ENCODE measurements at regions not wholly inside any gene's neighbourhood (a gene's known extent, or its start where the extent isn't known, plus 50 kb on each side); places are given as distances from the start of the nearest gene placed in this dataset.

DNA sequence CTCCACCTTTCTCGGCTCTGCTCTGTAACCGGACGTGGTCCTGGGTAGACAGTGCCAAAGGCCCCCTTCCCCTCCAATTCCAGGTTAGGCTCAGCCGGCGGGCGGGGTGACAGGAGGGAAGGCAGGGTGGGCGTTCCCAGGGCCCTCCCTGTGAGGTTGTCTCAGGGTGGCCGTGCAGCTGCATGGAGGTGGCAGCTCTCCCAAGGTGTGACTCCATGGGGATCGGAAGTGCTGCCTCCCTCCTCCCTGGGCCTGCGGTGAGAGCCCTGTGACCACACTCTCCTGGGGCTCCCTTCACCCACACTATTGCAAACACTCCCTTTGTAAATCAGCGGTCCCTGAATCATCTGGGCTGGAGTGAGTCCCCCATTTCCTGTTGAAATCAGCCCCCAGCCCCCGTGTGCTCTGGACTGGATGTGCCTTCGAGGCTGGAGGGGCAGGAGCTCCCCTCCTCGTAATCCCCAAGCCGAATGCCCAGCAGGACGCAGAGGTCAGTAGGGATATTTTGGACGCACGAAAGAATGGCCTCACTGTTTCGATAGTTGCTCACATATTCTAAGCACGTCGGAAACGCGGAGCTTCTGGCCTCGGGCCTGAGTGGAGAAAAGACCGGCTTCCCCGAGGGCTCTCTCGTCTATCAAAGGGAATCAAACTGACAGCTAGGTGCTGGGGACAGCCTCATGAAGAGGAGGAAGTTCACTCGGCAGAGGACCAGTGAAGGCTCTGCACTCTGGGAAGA lies 107.6 kb upstream of the COL5A1 start:
- TF ChIP-seq, protein P1, sequence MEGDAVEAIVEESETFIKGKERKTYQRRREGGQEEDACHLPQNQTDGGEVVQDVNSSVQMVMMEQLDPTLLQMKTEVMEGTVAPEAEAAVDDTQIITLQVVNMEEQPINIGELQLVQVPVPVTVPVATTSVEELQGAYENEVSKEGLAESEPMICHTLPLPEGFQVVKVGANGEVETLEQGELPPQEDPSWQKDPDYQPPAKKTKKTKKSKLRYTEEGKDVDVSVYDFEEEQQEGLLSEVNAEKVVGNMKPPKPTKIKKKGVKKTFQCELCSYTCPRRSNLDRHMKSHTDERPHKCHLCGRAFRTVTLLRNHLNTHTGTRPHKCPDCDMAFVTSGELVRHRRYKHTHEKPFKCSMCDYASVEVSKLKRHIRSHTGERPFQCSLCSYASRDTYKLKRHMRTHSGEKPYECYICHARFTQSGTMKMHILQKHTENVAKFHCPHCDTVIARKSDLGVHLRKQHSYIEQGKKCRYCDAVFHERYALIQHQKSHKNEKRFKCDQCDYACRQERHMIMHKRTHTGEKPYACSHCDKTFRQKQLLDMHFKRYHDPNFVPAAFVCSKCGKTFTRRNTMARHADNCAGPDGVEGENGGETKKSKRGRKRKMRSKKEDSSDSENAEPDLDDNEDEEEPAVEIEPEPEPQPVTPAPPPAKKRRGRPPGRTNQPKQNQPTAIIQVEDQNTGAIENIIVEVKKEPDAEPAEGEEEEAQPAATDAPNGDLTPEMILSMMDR (IDR thresholded peaks at IDR 0.05; ENCODE audit: unreplicated experiment): no peak
- Mint-ChIP-seq H3K27me3 (ENCODE audit: low read depth) (no peaks in the 10 kb centered on the region), H3K27ac (no peak overlapping the region), H3K4me1 (peaks cover 13% of the 10 kb centered on the region), H3K4me3 (no peak overlapping the region), H3K9me3 (peaks cover 30% of the 10 kb centered on the region), H3K36me3 (peaks cover 5% of the 10 kb centered on the region)
- DNase-seq (ENCODE audit: low spot score in 2 of 2, unreplicated experiment in 2 of 2): no peak

DNA sequence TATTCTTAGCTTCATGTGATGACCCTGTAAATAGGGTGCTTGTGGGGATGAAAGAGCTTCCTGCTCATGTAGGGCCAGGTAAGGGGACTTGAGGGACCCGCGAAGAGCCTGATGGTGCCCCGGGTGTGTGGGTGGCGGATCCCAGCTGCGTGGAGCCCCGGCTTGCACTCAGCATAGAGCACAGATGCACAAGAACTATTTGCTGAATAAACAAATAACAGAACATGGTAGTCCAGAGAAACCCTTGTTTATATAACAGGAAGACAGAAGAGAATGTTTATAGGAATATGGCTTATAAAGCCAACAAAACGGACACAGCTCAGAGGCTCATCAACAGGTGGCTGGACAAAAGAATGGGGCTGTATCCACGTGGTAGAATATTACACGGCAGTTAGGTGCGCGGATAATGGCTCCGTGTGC lies 106.9 kb upstream of the COL5A1 start:
- Mint-ChIP-seq H3K9me3 (peaks cover 23% of the 10 kb centered on the region), H3K36me3 (peaks cover 5% of the 10 kb centered on the region), H3K27ac (no peak overlapping the region), H3K27me3 (ENCODE audit: low read depth) (no peaks in the 10 kb centered on the region), H3K4me1 (peaks cover 15% of the 10 kb centered on the region), H3K4me3 (no peak overlapping the region)
- TF ChIP-seq, protein P1 (IDR thresholded peaks at IDR 0.05; ENCODE audit: unreplicated experiment): no peak
- no peak for DNase-seq (ENCODE audit: low spot score in 2 of 2, unreplicated experiment in 2 of 2)

DNA sequence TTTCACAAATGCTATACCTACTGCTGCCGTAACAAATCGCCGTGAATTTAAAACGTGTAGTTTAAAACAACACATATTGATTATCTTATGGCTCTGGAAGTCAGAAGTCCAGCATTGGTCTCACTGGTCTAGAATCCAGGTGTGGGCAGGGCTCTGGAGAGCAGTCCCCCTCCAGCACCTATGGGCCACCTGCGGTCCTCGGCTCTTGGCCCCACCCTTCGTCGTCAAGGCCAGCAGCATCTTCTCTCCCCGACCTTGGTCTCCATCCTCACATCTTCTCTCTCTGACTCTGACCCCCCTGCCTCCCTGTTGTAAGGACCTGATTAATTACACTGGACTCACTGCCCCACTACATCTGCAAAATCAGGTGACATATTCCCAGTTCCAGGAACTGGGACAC lies 106.4 kb upstream of the COL5A1 start:
- H3K27me3 Mint-ChIP-seq (ENCODE audit: low read depth): no peaks in the 10 kb centered on the region
- H3K36me3 Mint-ChIP-seq: peaks cover 3% of the 10 kb centered on the region
- H3K9me3 Mint-ChIP-seq: peaks cover 18% of the 10 kb centered on the region
- no peak overlapping the region for H3K4me3 Mint-ChIP-seq
- DNase-seq (ENCODE audit: low spot score in 2 of 2, unreplicated experiment in 2 of 2): no peak
- peaks cover 15% of the 10 kb centered on the region for H3K4me1 Mint-ChIP-seq
- H3K27ac Mint-ChIP-seq: no peak overlapping the region
- TF ChIP-seq, protein P1 (IDR thresholded peaks at IDR 0.05; ENCODE audit: unreplicated experiment): no peak

DNA sequence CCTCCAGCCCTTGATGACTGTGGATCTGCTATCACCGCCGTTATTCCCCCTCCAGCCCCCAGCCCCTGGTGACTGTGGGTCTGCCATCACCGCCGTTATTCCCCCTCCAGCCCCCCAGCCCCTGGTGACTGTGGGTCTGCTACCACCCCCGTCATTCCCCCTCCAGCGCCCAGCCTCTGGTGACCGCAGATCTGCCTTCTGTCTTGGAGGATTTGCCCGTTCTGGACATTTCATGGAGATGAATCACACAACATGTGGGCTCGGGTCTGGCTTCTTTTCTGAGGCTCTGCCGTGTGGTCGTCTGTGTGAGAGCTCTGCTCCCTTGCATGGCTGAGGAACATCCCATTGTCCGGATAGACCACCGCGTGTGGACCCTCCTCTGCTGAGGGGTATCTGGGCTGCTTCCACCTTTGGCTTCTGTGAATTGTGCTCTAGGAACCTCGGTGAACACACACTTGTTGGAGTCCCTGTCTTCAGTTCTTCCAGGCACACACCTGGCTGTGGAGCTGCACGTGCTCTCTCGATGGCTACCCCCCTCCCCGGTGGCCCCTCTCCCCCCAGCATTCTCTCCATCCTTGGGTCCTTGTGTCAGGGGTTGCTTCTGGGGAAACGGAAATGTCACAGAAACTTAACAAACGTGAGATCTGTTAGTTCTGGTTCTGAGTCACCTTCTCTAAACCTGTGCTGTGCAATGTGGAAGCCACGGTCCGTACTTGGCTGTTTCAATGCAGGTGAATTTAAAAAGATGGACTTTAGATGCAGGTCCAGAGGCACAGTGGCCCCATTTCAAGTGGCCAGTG lies 105.3 kb upstream of the COL5A1 start:
- TF ChIP-seq, protein P1 (IDR thresholded peaks at IDR 0.05; ENCODE audit: unreplicated experiment): no peak
- H3K9me3 Mint-ChIP-seq: peaks cover 7% of the 10 kb centered on the region
- H3K36me3 Mint-ChIP-seq: no peaks in the 10 kb centered on the region
- DNase-seq (ENCODE audit: low spot score in 2 of 2, unreplicated experiment in 2 of 2): no peak
- peaks cover 15% of the 10 kb centered on the region for H3K4me1 Mint-ChIP-seq
- H3K4me3 Mint-ChIP-seq: no peak overlapping the region
- no peaks in the 10 kb centered on the region for H3K27me3 Mint-ChIP-seq (ENCODE audit: low read depth)
- H3K27ac Mint-ChIP-seq: no peak overlapping the region

DNA sequence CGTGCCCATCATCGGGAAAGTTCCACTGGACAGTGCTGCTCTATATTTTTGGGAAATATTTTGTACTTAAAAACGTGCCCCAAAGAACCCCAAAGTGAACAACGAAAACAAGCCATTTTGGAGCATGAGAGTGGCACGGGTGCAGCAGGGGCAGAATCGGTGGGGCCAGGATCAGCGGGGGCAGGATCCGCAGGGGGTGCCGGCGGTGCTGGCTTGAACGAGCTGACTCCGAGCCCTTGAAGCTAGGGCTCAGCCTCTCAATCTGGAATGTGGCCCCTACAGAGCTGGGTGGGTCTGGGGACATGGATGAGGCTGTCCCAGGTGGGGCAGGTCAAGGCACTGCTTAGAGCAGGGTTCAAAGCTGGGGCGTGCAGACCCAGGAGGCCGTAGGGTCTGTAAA lies 104.7 kb upstream of the COL5A1 start:
- Mint-ChIP-seq H3K27me3 (ENCODE audit: low read depth) (no peaks in the 10 kb centered on the region), H3K27ac (no peak overlapping the region), H3K4me1 (peaks cover 15% of the 10 kb centered on the region), H3K4me3 (no peak overlapping the region), H3K9me3 (peaks cover 7% of the 10 kb centered on the region), H3K36me3 (no peaks in the 10 kb centered on the region)
- no peak for DNase-seq (ENCODE audit: low spot score in 2 of 2, unreplicated experiment in 2 of 2)
- TF ChIP-seq, protein P1 (IDR thresholded peaks at IDR 0.05; ENCODE audit: unreplicated experiment): no peak

Measured in mesothelial cell of epicardium (in vitro differentiated cells).